ENCODE measurements at regions not wholly inside any gene's neighbourhood (a gene's known extent, or its start where the extent isn't known, plus 50 kb on each side); places are given as distances from the start of the nearest gene placed in this dataset.

GRCh38 chr2:12396699-12397098 lies 320.0 kb upstream of the TRIB2 start:
- DNase-seq = no peak

- DNase-seq = no peak
Observed at GRCh38 chr2:12397854-12398253, 318.9 kb upstream of the TRIB2 start.

- DNase-seq = no peak
Observed at GRCh38 chr2:12399240-12399639, 317.5 kb upstream of the TRIB2 start.

- no peak for DNase-seq
Observed at GRCh38 chr2:12400543-12400942, 316.2 kb upstream of the TRIB2 start.

- no peak for DNase-seq
Observed at GRCh38 chr2:12402440-12403139, 314.1 kb upstream of the TRIB2 start.

GRCh38 chr2:12404497-12404896 lies 312.2 kb upstream of the TRIB2 start:
- no peak for DNase-seq

GRCh38 chr2:12407160-12407559 lies 309.6 kb upstream of the TRIB2 start:
- no peak for DNase-seq

GRCh38 chr2:12412898-12413305 lies 303.8 kb upstream of the TRIB2 start:
- no peak for DNase-seq

- DNase-seq = no peak
Observed at GRCh38 chr2:12415536-12415935, 301.2 kb upstream of the TRIB2 start.

GRCh38 chr2:12416600-12416999 lies 300.1 kb upstream of the TRIB2 start:
- DNase-seq = peak; percentile 63

- DNase-seq = no peak
Observed at GRCh38 chr2:12417786-12418185, 298.9 kb upstream of the TRIB2 start.

- DNase-seq = no peak
Observed at GRCh38 chr2:12419803-12420202, 296.9 kb upstream of the TRIB2 start.

GRCh38 chr2:12421046-12421445 lies 295.7 kb upstream of the TRIB2 start:
- no peak for DNase-seq

- no peak for DNase-seq
Observed at GRCh38 chr2:12424219-12424618, 292.5 kb upstream of the TRIB2 start.

GRCh38 chr2:12424809-12425208 lies 291.9 kb upstream of the TRIB2 start:
- DNase-seq = no peak

- no peak for DNase-seq
Observed at GRCh38 chr2:12428324-12428723, 288.4 kb upstream of the TRIB2 start.

GRCh38 chr2:12428786-12429185 lies 287.9 kb upstream of the TRIB2 start:
- no peak for DNase-seq

- no peak for DNase-seq
Observed at GRCh38 chr2:12429779-12430406, 286.8 kb upstream of the TRIB2 start.

GRCh38 chr2:12430407-12431133 lies 286.2 kb upstream of the TRIB2 start:
- no peak for DNase-seq

- DNase-seq = no peak
Observed at GRCh38 chr2:12432985-12433625, 283.6 kb upstream of the TRIB2 start.

- no peak for DNase-seq
Observed at GRCh38 chr2:12433626-12433990, 283.1 kb upstream of the TRIB2 start.

- DNase-seq = no peak
Observed at GRCh38 chr2:12434630-12435098, 282.1 kb upstream of the TRIB2 start.

GRCh38 chr2:12435430-12436222 lies 281.1 kb upstream of the TRIB2 start:
- DNase-seq = no peak
